Left lung (tissue), 4 donors: ENCODE measurements at regions not wholly inside any gene's neighbourhood (a gene's known extent, or its start where the extent isn't known, plus 50 kb on each side); places are given as distances from the start of the nearest gene placed in this dataset.

ENCODE experiments used
- ATAC-seq: fragments of 200-7000 bp; cut with Tn5 transposase; one replicate; pipeline ENCODE4 v1.9.1; 2020; ENCODE audit warnings: moderate library complexity
- DNase-seq, 4 donors: peaks; one replicate each; pipeline ENCODE4 v3.0.0-alpha.2; 2013 to 2020
- H3K27ac ChIP-seq, 2 donors: fragments of 200-600 bp; sonication (generic) in 1 of 2; one replicate each; pipeline versions ENCODE4 v1.5.0 to v1.8.0; 2020 to 2021
- H3K27me3 ChIP-seq, 2 donors: fragments of 200-600 bp; sonication (generic) in 1 of 2; one replicate each; pipeline versions ENCODE4 v1.5.0 to v1.8.0; 2020 to 2021
- H3K36me3 ChIP-seq, 2 donors: fragments of 200-600 bp; sonication (generic) in 1 of 2; one replicate each; pipeline versions ENCODE4 v1.5.0 to v1.8.0; 2020 to 2021
- H3K4me1 ChIP-seq, 2 donors: fragments of 200-600 bp; one replicate each; pipeline ENCODE4 v1.8.0; 2021
- H3K4me3 ChIP-seq, 2 donors: fragments of 200-600 bp; sonication (generic) in 1 of 2; one replicate each; pipeline versions ENCODE4 v1.5.0 to v1.8.0; 2020 to 2021; ENCODE audit warnings: mild to moderate bottlenecking in 1 of 2
- H3K9me3 ChIP-seq, 2 donors: fragments of 200-600 bp; sonication (generic) in 1 of 2; one replicate each; pipeline versions ENCODE4 v1.5.0 to v1.8.0; 2020 to 2021
- intact Hi-C, 2 donors: fragments of 100-400 bp; cut with DNase I; formaldehyde crosslinking; loops; one replicate each; pipeline versions ENCODE4 v1.11.2 to v1.14.2; 2022
- TF ChIP-seq, protein P1 (sequence below), 2 donors: fragments of 200-600 bp; sonication (generic) in 1 of 2; IDR thresholded peaks; one replicate each; pipeline versions ENCODE4 v1.5.0 to v1.8.0; 2021; ENCODE audit warnings: antibody characterized with exemption in 2 of 2
- donor health status: DM: no; HTN: yes; CAD: no.
- donor health status: DM: no; HTN: no; CAD: no.

DNA sequence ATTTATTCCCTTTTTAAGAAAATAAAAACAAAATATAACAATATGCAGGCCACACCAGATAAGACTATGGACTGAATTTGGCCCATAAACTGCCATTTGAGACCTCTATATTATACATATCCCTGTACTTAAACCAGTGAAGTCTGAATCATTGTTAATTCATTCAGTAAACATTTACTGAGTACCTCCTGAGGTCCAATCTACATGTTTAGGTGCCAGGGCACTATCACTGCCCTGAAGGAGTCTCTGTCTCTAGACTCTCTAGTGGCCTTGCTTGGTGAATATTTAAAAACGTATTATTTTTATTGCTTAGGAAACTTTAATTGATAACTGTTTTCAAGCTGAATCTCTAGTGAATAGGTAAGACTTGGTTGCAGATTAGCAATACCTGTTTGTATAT lies 74.7 kb upstream of the ELL2 start:
- Histone ChIP-seq H3K27ac (no peak overlapping the region), H3K4me3 (no peak overlapping the region), H3K36me3 (no peaks in the 10 kb centered on the region), H3K27me3 (no peaks in the 10 kb centered on the region), H3K4me1 (no peaks in the 10 kb centered on the region), H3K9me3 (no peaks in the 10 kb centered on the region)
- TF ChIP-seq, protein P1, sequence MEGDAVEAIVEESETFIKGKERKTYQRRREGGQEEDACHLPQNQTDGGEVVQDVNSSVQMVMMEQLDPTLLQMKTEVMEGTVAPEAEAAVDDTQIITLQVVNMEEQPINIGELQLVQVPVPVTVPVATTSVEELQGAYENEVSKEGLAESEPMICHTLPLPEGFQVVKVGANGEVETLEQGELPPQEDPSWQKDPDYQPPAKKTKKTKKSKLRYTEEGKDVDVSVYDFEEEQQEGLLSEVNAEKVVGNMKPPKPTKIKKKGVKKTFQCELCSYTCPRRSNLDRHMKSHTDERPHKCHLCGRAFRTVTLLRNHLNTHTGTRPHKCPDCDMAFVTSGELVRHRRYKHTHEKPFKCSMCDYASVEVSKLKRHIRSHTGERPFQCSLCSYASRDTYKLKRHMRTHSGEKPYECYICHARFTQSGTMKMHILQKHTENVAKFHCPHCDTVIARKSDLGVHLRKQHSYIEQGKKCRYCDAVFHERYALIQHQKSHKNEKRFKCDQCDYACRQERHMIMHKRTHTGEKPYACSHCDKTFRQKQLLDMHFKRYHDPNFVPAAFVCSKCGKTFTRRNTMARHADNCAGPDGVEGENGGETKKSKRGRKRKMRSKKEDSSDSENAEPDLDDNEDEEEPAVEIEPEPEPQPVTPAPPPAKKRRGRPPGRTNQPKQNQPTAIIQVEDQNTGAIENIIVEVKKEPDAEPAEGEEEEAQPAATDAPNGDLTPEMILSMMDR (IDR thresholded peaks at IDR 0.05), result no peak
- DNase-seq (no peak), ATAC-seq (no peak)
- intact Hi-C loops, result no loop called here

GRCh38 chr5:96035796-96036195 lies 74.1 kb upstream of the ELL2 start:
- TF ChIP-seq, protein P1 (IDR thresholded peaks at IDR 0.05), result no peak
- Histone ChIP-seq H3K4me3 (no peak overlapping the region), H3K36me3 (no peaks in the 10 kb centered on the region), H3K4me1 (no peaks in the 10 kb centered on the region), H3K27ac (no peak overlapping the region), H3K9me3 (no peaks in the 10 kb centered on the region), H3K27me3 (no peaks in the 10 kb centered on the region)
- no peak for ATAC-seq
- no peak for DNase-seq
- intact Hi-C loops, result no loop called here

DNA sequence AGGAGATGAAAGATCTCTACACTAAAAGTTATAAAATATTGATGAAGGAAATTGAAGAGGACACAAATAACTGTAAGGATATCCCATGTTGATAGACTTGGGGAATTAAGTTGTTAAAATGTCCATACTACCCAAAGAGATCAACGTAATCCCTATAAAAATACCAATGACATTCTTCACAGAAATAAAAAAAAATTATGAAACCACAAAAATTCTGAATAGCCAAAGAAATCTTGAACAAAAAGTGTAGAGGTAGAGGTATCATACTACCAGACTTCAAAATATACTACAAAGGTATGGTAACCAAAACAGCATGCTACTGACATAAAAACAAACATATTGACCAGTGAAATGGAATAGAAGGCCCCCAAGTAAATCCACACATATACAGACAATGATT lies 71.5 kb upstream of the ELL2 start:
- no peaks in the 10 kb centered on the region for H3K27me3 ChIP-seq
- H3K36me3 ChIP-seq, result no peaks in the 10 kb centered on the region
- ATAC-seq (no peak), DNase-seq (no peak)
- no peak overlapping the region for H3K4me3 ChIP-seq
- H3K27ac ChIP-seq, result no peak overlapping the region
- intact Hi-C loops, result no loop called here
- TF ChIP-seq, protein P1 (IDR thresholded peaks at IDR 0.05), result no peak
- no peaks in the 10 kb centered on the region for H3K9me3 ChIP-seq
- H3K4me1 ChIP-seq, result no peaks in the 10 kb centered on the region

DNA sequence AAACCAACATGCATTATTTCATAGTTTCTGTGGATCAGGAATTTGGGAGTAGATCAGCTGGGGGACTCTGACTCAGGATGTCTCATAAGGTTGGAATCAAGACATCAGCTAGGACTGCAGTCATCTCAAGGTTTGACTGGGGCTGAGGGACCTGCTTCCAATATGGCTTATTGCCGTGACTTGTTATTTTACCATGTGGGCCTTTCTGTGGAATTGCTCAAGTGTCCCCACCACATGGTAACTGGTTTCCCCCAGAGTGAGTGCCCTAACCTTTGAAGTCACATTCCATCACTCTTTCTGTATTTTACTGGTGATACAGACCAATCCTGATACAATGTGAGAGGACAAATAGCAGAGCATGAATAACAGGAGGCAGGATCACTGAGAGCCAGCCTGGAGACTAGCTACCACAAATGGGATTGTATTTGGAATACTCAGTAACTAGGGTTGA lies 70.2 kb upstream of the ELL2 start:
- TF ChIP-seq, protein P1 (IDR thresholded peaks at IDR 0.05), result no peak
- no peaks in the 10 kb centered on the region for H3K36me3 ChIP-seq
- intact Hi-C loops, result no loop called here
- ATAC-seq (no peak), DNase-seq (no peak)
- no peak overlapping the region for H3K27ac ChIP-seq
- no peaks in the 10 kb centered on the region for H3K27me3 ChIP-seq
- no peak overlapping the region for H3K4me3 ChIP-seq
- H3K9me3 ChIP-seq, result no peaks in the 10 kb centered on the region
- H3K4me1 ChIP-seq, result no peaks in the 10 kb centered on the region

GRCh38 chr5:96031180-96031579 lies 69.5 kb upstream of the ELL2 start:
- H3K27me3 ChIP-seq, result no peaks in the 10 kb centered on the region
- no peak for ATAC-seq
- TF ChIP-seq, protein P1 (IDR thresholded peaks at IDR 0.05), result no peak
- no peaks in the 10 kb centered on the region for H3K4me1 ChIP-seq
- no peaks in the 10 kb centered on the region for H3K9me3 ChIP-seq
- no peaks in the 10 kb centered on the region for H3K36me3 ChIP-seq
- no peak for DNase-seq
- intact Hi-C loops, result no loop called here
- H3K27ac ChIP-seq, result no peak overlapping the region
- no peak overlapping the region for H3K4me3 ChIP-seq
